ENCODE measurements at regions not wholly inside any gene's neighbourhood (a gene's known extent, or its start where the extent isn't known, plus 50 kb on each side); places are given as distances from the start of the nearest gene placed in this dataset.

DNA sequence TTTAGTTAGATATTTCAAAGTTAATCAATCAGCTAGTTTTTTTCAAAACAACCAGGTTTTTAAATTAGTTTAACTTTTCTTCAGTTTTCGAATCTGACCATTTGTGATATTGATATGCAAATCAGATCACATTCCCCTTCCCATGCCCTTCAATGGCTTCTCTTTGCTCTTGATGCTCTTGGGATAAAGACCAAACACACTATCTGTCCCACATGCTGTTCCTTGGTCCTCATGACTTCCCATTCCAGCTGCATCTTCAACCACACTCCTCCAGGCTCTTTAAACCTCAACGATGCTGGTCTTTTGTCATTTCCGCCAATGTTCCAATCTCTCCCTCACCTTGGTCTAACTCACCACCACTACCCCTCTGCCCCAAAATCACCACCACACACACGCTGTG, 285.8 kb downstream of the LMX1A start:
- WGBS, result 81% methylated on average over 4 of the region's 4 CpGs
- Histone ChIP-seq H3K4me3 (ENCODE audit: low read length) (no peak overlapping the region), H3K9ac (ENCODE audit: low read depth, low read length) (no peak overlapping the region), H3K27me3 (ENCODE audit: insufficient read depth, low read length) (no peaks in the 10 kb centered on the region), H3K9me3 (ENCODE audit: insufficient read depth, low read depth, low read length) (no peaks in the 10 kb centered on the region), H3K4me1 (ENCODE audit: insufficient read depth, low read length) (peaks cover 8% of the 10 kb centered on the region), H3K27ac (ENCODE audit: low read depth, low read length) (no peak overlapping the region), H3K36me3 (ENCODE audit: insufficient read depth, low read length) (no peaks in the 10 kb centered on the region)

GRCh38 chr1:165069829-165070228, 286.7 kb downstream of the LMX1A start:
- 91% methylated on average over 1 of the region's 1 CpG for WGBS
- no peak overlapping the region for H3K9ac ChIP-seq (ENCODE audit: low read depth, low read length)
- H3K4me3 ChIP-seq (ENCODE audit: low read length), result no peak overlapping the region
- no peak overlapping the region for H3K27ac ChIP-seq (ENCODE audit: low read depth, low read length)
- peaks cover 8% of the 10 kb centered on the region for H3K4me1 ChIP-seq (ENCODE audit: insufficient read depth, low read length)
- no peaks in the 10 kb centered on the region for H3K36me3 ChIP-seq (ENCODE audit: insufficient read depth, low read length)
- peaks cover 3% of the 10 kb centered on the region for H3K27me3 ChIP-seq (ENCODE audit: insufficient read depth, low read length)
- no peaks in the 10 kb centered on the region for H3K9me3 ChIP-seq (ENCODE audit: insufficient read depth, low read depth, low read length)

DNA sequence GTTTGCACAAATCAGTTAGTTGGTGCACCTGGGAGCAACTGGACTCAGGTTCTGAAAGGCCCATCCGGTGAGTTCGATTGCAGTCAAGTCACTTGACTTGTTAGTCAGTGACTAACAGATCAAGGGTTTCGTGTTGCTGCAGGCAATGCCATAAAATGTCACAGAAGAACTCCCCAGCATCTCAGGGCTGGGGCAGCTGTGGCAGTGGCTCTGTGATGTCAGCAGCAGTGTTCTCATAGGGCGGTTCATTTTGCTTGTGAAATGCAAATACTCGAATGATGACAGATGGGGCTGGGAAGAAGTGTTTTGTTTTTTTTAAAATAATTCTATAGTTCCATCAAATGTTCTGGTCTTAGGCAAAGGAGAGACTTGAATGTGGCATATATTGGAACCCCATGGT, 287.8 kb downstream of the LMX1A start:
- Histone ChIP-seq H3K27me3 (ENCODE audit: insufficient read depth, low read length) (peaks cover 14% of the 10 kb centered on the region), H3K4me1 (ENCODE audit: insufficient read depth, low read length) (peaks cover 8% of the 10 kb centered on the region), H3K9ac (ENCODE audit: low read depth, low read length) (no peak overlapping the region), H3K4me3 (ENCODE audit: low read length) (no peak overlapping the region), H3K27ac (ENCODE audit: low read depth, low read length) (no peak overlapping the region), H3K36me3 (ENCODE audit: insufficient read depth, low read length) (no peaks in the 10 kb centered on the region), H3K9me3 (ENCODE audit: insufficient read depth, low read depth, low read length) (no peaks in the 10 kb centered on the region)
- 86% methylated on average over 5 of the region's 5 CpGs for WGBS

DNA sequence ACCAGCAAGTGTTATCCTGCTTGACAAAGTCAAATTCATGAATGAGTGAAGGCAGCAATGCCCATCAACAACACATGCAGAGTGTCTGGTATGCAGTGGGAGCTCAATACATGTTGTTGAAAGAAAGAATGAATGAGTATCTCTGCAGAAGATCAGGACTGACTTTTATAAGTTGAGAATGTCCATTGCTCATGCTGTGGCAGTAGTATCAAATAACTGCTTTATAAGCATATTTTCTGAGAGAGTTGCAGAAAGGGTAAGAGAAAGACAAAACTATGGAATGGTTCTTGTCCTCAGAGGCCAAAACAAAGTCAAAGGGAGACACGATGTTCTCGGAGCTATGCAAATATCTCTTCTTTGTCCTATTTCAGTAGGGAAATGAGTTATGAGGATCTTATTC, 288.7 kb downstream of the LMX1A start:
- peaks cover 23% of the 10 kb centered on the region for H3K27me3 ChIP-seq (ENCODE audit: insufficient read depth, low read length)
- H3K27ac ChIP-seq (ENCODE audit: low read depth, low read length), result no peak overlapping the region
- no peaks in the 10 kb centered on the region for H3K9me3 ChIP-seq (ENCODE audit: insufficient read depth, low read depth, low read length)
- H3K9ac ChIP-seq (ENCODE audit: low read depth, low read length), result no peak overlapping the region
- H3K4me1 ChIP-seq (ENCODE audit: insufficient read depth, low read length), result peaks cover 8% of the 10 kb centered on the region; the same call in 1 of the 2 replicates
- H3K36me3 ChIP-seq (ENCODE audit: insufficient read depth, low read length), result no peaks in the 10 kb centered on the region
- 85% methylated on average over 2 of the region's 2 CpGs for WGBS
- H3K4me3 ChIP-seq (ENCODE audit: low read length), result no peak overlapping the region

DNA sequence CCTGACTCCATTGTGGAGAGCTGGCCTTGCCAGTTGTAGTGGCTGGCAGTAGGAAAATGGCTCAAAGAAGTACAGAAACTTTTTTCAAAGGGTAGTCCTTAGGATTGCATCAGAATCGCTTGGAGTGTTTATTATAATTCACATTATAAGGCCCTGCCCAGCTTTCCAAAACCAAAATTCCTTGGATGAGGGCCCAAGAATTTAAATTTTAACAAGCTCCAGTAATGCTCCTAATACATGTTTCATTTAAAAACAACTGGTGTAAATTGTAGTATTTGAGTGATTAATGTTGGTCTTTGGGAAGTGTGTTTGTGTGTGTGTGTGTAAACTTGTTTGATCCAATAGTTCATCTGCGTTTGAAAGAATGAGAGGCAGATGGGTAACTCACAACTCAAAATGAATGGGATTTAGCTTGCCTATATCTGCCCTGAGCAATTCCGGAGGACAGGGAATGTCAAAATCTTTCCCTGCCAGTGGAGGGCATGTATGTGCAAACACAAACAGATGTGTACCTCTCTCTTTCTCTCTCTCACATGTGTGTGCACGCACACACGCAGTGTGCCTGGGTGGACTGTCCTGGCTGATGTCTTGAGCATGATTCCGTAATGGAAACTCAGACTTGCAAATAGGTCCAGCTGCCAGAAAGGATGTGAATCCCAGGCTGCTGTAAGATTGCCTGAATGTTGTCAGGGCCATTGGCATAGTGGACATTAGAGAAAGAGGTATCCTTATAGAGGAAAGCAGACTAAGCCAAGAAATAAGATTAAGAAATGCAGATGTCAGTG, 293.1 kb downstream of the LMX1A start:
- WGBS, result 86% methylated on average over 6 of the region's 6 CpGs
- Histone ChIP-seq H3K27ac (ENCODE audit: low read depth, low read length) (no peak overlapping the region), H3K4me1 (ENCODE audit: insufficient read depth, low read length) (no peaks in the 10 kb centered on the region), H3K36me3 (ENCODE audit: insufficient read depth, low read length) (no peaks in the 10 kb centered on the region), H3K4me3 (ENCODE audit: low read length) (no peak overlapping the region), H3K27me3 (ENCODE audit: insufficient read depth, low read length) (peaks cover 52% of the 10 kb centered on the region), H3K9me3 (ENCODE audit: insufficient read depth, low read depth, low read length) (no peaks in the 10 kb centered on the region), H3K9ac (ENCODE audit: low read depth, low read length) (no peak overlapping the region)

DNA sequence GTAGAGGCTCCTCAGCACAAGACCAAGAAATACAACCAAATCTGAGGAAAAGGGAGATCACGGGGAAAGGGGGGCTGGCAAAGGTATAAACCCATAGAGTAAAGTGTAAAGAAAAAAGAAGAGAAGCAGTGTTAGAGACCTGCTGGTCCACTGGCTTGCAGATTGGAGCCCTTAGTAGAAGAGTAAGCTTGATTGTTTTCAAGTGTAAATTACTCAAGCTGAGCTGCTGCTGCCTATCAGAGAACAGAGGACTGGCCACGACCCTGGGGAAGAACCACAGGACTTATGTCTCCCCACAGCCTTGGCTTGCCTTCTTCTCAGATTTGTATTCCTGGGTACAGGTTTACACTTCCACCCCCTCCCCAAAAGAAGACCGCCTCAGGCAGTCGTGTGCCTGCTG, 294.2 kb downstream of the LMX1A start:
- no peak overlapping the region for H3K27ac ChIP-seq (ENCODE audit: low read depth, low read length)
- no peak overlapping the region for H3K4me3 ChIP-seq (ENCODE audit: low read length)
- peaks cover 52% of the 10 kb centered on the region for H3K27me3 ChIP-seq (ENCODE audit: insufficient read depth, low read length)
- 27% methylated on average over 4 of the region's 4 CpGs for WGBS
- no peaks in the 10 kb centered on the region for H3K9me3 ChIP-seq (ENCODE audit: insufficient read depth, low read depth, low read length)
- no peak overlapping the region for H3K9ac ChIP-seq (ENCODE audit: low read depth, low read length)
- H3K4me1 ChIP-seq (ENCODE audit: insufficient read depth, low read length), result no peaks in the 10 kb centered on the region
- H3K36me3 ChIP-seq (ENCODE audit: insufficient read depth, low read length), result no peaks in the 10 kb centered on the region

- H3K4me3 ChIP-seq (ENCODE audit: low read length), result no peak overlapping the region
- no peak overlapping the region for H3K27ac ChIP-seq (ENCODE audit: low read depth, low read length)
- H3K9me3 ChIP-seq (ENCODE audit: insufficient read depth, low read depth, low read length), result no peaks in the 10 kb centered on the region
- no peak overlapping the region for H3K9ac ChIP-seq (ENCODE audit: low read depth, low read length)
- no peaks in the 10 kb centered on the region for H3K4me1 ChIP-seq (ENCODE audit: insufficient read depth, low read length)
- 74% methylated on average over 6 of the region's 6 CpGs for WGBS
- no peaks in the 10 kb centered on the region for H3K36me3 ChIP-seq (ENCODE audit: insufficient read depth, low read length)
- peaks cover 52% of the 10 kb centered on the region for H3K27me3 ChIP-seq (ENCODE audit: insufficient read depth, low read length)
Measured at GRCh38 chr1:165060285-165060793, 296.2 kb downstream of the LMX1A start.

DNA sequence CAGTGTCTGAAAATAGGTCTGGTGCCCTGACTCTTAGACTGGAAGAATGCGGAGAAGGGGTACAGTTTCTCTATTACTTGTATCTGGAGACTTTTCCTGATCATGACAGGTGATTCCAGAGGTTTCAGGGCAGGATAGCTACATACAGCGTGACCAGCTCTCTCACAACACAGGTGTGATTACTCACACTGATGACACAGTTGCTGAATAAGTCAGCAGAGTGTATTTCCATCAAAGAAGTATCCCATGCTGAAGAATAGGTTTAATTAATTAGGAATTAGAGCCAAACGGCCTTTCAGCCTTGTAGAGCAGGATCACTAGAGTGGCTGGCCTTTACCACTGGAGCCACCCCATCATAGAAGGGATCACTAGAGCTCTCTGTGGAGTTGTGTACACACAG, 298.6 kb downstream of the LMX1A start:
- Histone ChIP-seq H3K9me3 (ENCODE audit: insufficient read depth, low read depth, low read length) (no peaks in the 10 kb centered on the region), H3K4me1 (ENCODE audit: insufficient read depth, low read length) (peaks cover 14% of the 10 kb centered on the region), H3K27me3 (ENCODE audit: insufficient read depth, low read length) (peaks cover 30% of the 10 kb centered on the region), H3K27ac (ENCODE audit: low read depth, low read length) (no peak overlapping the region), H3K4me3 (ENCODE audit: low read length) (no peak overlapping the region), H3K9ac (ENCODE audit: low read depth, low read length) (no peak overlapping the region), H3K36me3 (ENCODE audit: insufficient read depth, low read length) (no peaks in the 10 kb centered on the region)
- 64% methylated on average over 3 of the region's 3 CpGs for WGBS

- Histone ChIP-seq H3K27me3 (ENCODE audit: insufficient read depth, low read length) (peaks cover 23% of the 10 kb centered on the region), H3K4me3 (ENCODE audit: low read length) (no peak overlapping the region), H3K4me1 (ENCODE audit: insufficient read depth, low read length) (peaks cover 21% of the 10 kb centered on the region), H3K9me3 (ENCODE audit: insufficient read depth, low read depth, low read length) (no peaks in the 10 kb centered on the region), H3K9ac (ENCODE audit: low read depth, low read length) (no peak overlapping the region), H3K27ac (ENCODE audit: low read depth, low read length) (no peak overlapping the region), H3K36me3 (ENCODE audit: insufficient read depth, low read length) (no peaks in the 10 kb centered on the region)
- 97% methylated on average over 2 of the region's 2 CpGs for WGBS
Measured at GRCh38 chr1:165056914-165057313, 299.6 kb downstream of the LMX1A start.

- Histone ChIP-seq H3K4me3 (ENCODE audit: low read length) (no peak overlapping the region), H3K27ac (ENCODE audit: low read depth, low read length) (no peak overlapping the region), H3K9me3 (ENCODE audit: insufficient read depth, low read depth, low read length) (no peaks in the 10 kb centered on the region), H3K27me3 (ENCODE audit: insufficient read depth, low read length) (peaks cover 11% of the 10 kb centered on the region), H3K36me3 (ENCODE audit: insufficient read depth, low read length) (no peaks in the 10 kb centered on the region), H3K9ac (ENCODE audit: low read depth, low read length) (no peak overlapping the region), H3K4me1 (ENCODE audit: insufficient read depth, low read length) (peaks cover 21% of the 10 kb centered on the region)
- 94% methylated on average over 9 of the region's 9 CpGs for WGBS
Measured at GRCh38 chr1:165055581-165055980, 300.9 kb downstream of the LMX1A start.

DNA sequence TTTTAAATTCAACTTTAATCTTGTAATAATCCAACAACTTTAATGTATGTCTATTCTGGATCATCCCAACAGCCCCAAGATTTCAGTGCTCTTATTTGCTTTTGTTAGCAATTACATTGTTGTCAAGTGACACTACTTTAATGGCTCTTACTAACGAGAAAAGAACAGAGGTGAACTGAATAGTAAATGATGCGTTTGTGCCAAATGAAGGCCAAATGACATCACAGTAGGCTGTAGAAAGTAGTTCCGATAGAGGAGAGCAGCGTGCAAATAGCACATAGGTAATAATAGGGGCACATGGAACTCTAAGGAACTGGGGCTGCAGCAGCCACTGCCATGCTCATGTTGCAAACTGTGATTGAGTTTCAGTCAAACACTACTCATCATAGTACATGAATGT, 301.9 kb downstream of the LMX1A start:
- no peaks in the 10 kb centered on the region for H3K36me3 ChIP-seq (ENCODE audit: insufficient read depth, low read length)
- no peaks in the 10 kb centered on the region for H3K9me3 ChIP-seq (ENCODE audit: insufficient read depth, low read depth, low read length)
- peaks cover 21% of the 10 kb centered on the region for H3K4me1 ChIP-seq (ENCODE audit: insufficient read depth, low read length)
- WGBS, result 93% methylated on average over 4 of the region's 4 CpGs
- H3K4me3 ChIP-seq (ENCODE audit: low read length), result no peak overlapping the region
- peaks cover 2% of the 10 kb centered on the region; the same call in 1 of the 2 replicates for H3K27me3 ChIP-seq (ENCODE audit: insufficient read depth, low read length)
- no peak overlapping the region for H3K9ac ChIP-seq (ENCODE audit: low read depth, low read length)
- no peak overlapping the region for H3K27ac ChIP-seq (ENCODE audit: low read depth, low read length)
